Hepatocyte (in vitro differentiated cells): ENCODE measurements at regions not wholly inside any gene's neighbourhood (a gene's known extent, or its start where the extent isn't known, plus 50 kb on each side); places are given as distances from the start of the nearest gene placed in this dataset.

Experiments used
- EZH2 ChIP-seq: fragments of 200-600 bp; sonication (generic); IDR thresholded peaks from 2 replicates; pipeline ENCODE4 v1.6.1; 2016; ENCODE audit warnings: antibody characterized with exemption, mild to moderate bottlenecking, borderline replicate concordance
- EZH2phosphoT487 ChIP-seq: fragments of 200-600 bp; sonication (generic); IDR thresholded peaks from one replicate; pipeline ENCODE4 v1.6.1; 2018; ENCODE audit warnings: antibody characterized with exemption, mild to moderate bottlenecking, low read depth, moderate library complexity; ENCODE audit not compliant: unreplicated experiment, severe bottlenecking
- TF ChIP-seq, protein P1 (sequence below): fragments of 200-600 bp; sonication (generic); IDR thresholded peaks from 2 replicates; pipeline ENCODE4 v1.5.1; 2016; ENCODE audit warnings: antibody characterized with exemption, mild to moderate bottlenecking; ENCODE audit not compliant: poor library complexity

DNA sequence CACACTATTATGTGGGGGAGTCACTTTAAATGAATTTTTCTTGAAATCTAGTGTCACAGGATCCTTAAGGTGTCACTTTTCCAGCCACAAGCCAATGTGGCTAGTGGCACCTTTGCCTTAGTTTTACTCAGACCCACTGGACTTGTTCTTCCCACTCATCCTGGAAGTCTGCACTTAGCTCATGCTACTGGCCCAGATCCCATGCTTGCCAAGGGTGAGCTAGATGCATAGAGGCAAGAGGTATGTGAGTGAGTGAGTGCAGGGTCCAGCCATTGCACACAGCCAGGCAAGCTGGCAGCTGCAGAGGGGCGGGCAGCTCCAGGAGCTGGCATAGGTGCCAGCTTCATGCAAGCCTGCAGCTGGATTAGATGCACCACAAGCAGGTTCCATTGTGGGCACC, 81.0 kb downstream of the CGGBP1 start:
- TF ChIP-seq, protein P1, sequence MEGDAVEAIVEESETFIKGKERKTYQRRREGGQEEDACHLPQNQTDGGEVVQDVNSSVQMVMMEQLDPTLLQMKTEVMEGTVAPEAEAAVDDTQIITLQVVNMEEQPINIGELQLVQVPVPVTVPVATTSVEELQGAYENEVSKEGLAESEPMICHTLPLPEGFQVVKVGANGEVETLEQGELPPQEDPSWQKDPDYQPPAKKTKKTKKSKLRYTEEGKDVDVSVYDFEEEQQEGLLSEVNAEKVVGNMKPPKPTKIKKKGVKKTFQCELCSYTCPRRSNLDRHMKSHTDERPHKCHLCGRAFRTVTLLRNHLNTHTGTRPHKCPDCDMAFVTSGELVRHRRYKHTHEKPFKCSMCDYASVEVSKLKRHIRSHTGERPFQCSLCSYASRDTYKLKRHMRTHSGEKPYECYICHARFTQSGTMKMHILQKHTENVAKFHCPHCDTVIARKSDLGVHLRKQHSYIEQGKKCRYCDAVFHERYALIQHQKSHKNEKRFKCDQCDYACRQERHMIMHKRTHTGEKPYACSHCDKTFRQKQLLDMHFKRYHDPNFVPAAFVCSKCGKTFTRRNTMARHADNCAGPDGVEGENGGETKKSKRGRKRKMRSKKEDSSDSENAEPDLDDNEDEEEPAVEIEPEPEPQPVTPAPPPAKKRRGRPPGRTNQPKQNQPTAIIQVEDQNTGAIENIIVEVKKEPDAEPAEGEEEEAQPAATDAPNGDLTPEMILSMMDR, result no peak
- TF ChIP-seq EZH2 (no peak), EZH2phosphoT487 (no peak)
